Stimulated activated CD4-positive, alpha-beta T cell treated with anti-CD3 and anti-CD28 coated beads, TNF-alpha, amount 100 ng/mL, for 24 hours (primary cell): ENCODE measurements at regions not wholly inside any gene's neighbourhood (a gene's known extent, or its start where the extent isn't known, plus 50 kb on each side); places are given as distances from the start of the nearest gene placed in this dataset.

Source experiments
- DNase-seq, 3 experiments: peaks; one replicate each; pipeline ENCODE4 v3.0.0-alpha.2; 2020; ENCODE audit warnings: low read depth in 3 of 3

DNA sequence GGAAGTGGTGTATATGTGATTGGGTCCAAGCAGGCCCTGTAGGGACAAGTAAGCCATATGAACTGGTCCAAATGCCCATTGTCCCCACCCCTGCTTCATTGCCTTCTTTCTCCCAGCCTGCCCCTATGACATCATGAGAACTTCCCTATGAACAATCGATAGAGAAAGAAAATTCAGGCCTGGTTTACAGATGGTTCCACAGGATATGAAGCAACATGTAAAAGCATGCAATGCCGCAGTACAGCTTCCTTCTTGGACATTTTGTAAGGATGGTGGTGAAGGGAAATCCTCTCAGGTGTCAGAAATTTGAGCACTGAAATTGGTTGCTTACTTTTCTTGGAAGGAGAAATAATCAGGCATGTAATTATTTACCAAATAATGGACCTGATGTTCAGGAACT is 581.7 kb downstream of the MRPL39 start:
- no peak for DNase-seq

DNA sequence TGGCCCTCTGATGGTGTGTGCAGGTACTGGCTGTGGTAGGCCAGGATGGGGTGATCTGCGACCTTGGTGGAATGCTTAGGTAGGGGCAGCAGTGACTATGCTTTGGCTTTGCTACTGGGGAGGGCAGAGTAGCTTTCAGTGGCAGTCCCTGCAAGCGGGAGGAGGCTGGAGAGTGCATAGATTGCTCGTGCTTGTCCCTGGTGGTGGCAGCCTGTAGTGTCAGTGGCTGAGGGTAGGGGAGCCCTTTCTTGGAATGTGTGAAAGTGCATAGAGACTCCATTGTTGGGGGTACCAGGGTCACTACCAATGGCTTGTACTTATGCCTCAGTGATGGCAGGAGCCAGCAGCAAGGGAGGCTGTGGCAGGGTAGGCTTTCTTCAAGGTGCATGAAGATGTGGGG is 582.6 kb downstream of the MRPL39 start:
- no peak for DNase-seq

DNA sequence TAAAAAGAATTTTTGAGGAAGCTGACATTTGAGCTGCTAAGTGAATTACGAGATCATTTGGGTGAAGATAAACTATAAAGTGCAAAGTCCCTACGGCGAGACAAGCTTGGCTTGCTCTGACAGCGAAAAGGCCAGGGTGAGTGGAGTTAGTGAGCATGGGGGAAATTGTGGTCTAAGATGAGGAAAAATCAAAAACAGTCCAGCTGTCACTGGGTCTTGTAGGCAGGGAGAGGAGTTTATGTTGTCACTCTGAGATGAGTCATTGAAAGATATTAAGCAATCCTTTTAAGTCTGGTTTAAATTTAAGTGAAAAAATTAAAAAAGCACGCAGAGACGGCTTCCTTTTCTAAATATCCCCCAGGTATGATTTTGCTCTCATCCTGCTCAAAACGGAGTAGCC is 601.9 kb downstream of the MRPL39 start:
- no peak for DNase-seq

DNA sequence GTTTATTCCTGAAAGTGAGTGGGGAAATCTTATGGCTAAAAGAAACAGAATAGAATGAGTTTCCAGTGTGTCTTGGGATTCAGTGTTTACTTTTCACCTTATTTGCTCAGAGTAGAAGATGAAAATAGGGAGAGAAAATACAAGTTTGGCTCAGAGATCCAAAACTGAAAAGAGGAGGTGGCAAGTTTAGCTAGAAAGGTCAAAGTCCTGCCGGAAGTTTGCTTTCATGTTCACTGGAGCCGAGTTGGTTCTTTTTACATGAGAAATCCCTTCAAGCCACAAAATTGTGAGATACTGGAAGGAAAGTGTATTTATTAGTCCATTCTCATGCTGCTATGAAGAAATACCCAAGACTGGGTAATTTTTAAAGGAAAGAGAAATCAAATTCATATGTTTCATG is 604.6 kb downstream of the MRPL39 start:
- DNase-seq = no peak

DNA sequence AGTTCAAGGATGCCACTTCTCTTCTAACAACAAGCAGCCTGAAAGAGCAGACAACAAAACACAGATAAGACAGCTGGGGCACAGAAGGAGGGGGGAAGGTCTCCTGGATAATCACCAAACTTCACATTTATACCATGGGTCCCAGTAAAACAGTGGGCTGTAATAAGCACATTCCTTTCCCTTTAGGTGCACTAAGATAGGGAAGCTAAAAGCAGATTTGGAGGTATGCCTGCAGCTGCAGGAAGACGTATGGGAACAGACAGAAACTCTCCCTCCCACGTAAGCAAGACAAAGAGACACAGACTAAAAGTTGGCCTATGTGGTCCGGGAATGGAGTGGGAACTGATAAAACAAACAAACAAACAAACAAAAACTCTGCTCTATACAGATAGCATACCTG is 612.1 kb downstream of the MRPL39 start:
- no peak for DNase-seq

DNA sequence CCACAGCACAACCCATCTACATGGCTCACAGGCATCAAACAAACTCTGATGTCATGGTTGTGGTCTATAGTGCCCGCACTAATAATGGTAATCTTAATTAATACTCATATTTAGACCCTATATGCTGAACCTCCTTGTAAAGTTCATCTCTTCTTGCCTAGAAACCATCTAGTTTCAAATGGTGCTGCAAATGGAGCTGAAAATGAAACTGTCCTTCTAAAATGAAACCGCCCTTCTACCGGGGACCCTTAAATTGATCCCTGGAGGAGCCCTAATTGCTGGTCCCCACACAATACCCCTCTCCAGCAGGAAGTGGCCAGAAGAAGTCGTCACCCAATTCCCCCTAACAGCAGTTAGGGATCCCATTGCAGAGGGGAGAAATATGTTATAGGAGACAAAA is 612.6 kb downstream of the MRPL39 start:
- no peak for DNase-seq

DNA sequence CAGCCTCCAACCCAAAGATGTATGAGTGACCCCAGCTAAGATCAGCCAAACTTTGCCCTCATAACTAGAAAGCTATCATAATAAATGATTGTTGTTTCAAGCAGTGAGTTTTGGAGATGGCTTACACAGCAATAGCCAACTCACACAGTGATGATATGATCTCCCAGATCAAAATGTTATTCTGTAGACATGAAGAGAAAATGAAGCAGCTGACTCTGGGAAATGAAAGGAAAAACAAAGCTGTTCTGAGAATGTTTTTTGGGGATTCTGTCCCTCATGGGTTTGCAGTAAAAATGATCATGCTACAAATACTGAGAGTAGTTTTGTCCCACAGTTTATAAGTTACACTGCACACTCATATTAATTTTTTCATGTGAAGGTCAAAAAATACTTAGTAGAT is 617.8 kb downstream of the MRPL39 start:
- no peak for DNase-seq

DNA sequence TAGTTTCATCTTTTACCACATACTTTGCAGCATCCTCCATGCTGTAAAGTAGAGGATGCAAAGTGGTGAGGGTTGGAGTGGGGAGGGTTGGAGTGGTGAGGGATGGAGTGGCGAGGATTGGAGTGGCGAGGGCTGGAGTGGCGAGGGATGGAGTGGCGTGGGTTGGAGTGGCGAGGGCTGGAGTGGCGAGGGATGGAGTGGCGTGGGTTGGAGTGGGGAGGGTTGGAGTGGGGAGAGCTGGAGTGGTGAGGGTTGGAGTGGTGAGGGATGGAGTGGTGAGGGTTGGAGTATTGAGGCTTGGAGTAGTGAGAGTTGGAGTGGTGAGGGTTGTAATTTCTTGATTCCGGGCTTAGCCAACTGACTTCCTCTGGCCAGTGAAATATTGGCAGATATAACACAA is 618.3 kb downstream of the MRPL39 start:
- DNase-seq = no peak

DNA sequence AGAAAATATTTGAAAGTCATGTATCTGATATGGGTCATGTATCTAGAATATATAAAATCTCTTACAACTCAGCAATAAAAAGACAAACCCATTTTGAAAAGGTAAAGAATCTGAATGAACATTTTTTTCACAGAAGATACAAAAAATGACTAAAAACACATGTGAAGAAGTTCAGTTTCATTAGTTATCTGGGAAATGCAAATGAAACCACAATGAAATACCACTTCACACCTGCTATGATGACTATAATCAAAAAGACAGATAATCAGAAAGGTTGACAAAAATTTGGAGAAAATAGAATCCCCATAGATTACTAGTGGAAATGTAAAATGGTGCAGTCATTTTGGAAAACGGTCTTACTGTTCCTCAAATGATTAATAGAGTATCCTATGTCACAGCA is 631.0 kb downstream of the MRPL39 start:
- DNase-seq = no peak

DNA sequence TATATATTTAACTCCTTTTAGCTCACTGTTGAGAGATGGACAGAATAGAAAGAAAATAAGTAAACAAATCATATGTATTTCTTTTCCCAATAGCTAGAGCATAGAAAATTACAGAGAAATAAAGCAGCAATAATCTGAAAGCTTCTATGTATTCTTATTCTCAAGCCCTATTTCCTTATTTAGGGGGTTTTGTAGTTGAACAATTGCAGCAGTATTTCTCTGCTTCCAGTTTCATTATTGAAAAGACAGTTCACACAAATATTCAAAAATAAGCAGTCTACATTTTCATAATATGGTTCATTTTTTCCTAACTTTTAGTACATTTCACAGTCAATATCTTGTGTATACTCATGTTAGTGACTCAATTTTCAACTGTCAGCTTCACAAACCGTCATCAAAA is 638.2 kb downstream of the MRPL39 start:
- DNase-seq = no peak

DNA sequence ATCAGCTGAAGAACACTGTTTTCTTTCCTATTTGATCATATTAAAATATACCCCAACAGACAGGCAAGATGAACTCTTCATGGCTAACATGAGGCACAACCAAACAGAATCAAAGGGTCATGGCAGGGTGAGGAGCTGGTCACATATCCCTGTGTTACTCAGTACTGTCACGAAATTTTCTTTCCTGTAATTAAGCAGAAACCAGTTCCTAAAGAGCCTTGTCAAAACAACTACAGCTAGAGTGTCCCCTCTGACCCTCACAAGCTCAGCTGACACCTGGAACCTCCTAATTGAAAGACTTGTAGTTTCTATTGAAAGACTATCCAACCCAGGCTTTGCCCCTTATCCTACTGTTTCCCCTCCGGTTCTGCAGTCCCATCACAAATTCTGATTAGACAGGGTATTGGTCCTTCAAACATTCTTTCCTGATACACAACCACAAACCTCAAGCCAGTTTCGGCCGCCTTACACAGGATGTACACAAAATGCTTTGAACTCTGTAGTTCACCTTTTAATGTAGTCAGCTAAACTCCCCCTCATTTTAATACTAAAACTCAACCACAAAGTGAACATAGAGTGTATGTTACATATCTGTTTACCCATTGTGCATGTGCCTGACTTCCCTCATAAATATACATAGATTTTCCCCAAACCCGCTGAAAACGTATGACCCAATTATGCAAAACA is 651.9 kb downstream of the MRPL39 start:
- DNase-seq = no peak

DNA sequence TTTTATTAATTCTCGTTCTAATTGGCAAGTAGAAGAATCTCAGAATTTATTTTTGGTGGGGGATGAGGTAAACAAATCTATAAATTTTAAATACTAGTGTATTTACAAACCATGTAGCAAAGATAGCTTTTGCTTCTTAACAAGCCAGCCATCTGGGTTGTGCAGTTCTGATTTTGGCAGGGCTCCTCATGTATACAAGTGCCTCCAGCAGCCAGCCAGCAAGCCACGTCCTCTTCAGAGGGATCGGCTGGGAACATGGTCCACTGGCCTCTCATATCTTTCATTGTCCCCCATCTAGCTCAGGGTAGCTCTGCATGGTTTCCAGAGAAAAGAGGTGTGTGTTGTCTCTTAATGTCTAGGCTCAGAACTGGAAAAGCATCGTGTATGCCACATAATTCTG is 659.1 kb downstream of the MRPL39 start:
- no peak for DNase-seq

DNA sequence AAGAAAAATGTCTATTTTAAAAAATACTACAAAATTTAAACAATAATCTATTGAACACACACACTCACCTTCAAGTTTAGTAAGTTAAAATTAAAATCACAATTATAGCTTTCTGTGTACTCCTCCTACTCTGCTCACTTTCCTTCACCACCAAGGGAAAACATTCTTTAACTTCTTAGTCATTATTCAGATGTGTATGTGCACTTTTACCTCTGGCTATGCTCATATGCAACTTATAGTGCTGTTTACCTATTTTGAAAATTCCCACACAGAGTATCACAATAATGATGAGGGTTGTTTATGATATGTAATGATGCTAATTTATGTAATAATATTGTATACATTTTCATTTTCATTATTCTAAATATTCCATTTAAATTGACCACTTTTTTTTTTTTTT is 661.4 kb downstream of the MRPL39 start:
- no peak for DNase-seq

DNA sequence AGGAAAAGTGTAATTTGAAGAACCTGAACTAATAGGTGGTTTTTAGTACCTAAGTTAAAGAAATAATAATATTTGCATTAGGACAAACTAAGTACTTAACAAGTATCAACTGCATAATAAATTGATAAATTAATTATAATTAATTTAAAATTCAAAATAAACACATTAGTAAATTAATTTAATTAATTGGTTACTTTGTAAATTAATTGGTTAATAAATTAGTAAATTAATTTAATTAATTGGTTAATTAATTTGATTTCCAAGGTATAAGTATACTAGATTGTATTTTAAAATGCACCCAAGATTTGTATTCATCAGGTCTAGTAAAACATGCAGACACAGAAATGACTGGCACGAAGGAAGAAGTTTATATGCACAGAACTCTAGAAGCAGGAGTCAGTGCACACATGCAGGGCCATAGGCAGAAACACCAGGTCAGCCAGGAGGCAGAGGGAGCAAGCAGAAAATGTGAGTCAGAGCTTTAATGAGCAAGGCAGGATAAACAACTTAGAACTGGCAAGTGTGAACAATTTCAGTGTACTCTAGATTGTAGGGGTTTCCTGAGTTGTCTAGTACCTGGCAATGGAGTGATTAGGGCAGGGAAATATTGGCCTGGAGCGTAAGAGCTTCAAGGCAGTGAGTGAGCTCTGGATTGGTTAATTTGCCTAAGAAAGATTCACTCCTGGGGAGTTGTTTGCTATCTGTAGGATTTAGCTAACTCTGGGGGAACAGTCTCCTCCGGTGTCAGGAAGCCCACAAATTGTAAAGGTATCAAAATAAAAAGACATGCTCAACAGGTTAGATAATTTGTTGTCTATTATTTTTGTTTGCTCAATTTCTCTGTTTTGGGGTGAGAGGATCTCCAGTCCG is 665.7 kb downstream of the MRPL39 start:
- DNase-seq = no peak

DNA sequence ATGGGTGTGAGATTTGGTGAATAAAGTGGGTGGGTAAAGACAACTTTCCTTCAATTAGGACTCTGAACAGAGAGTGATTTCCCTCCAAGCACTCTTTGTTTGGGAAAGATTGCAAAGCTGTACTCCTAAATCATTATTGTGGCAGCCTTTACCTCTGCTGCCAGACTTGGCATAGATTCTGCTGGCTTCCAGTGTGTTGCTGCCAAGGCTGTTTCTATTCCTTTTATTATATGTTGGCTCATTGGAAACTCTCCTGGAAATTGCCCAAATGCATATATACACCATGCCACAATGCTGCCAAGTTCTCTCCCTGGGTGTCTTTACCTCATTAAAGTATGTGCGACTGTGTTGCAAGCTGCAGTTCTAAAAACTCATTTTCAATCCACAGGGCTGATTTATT is 668.0 kb downstream of the MRPL39 start:
- no peak for DNase-seq

DNA sequence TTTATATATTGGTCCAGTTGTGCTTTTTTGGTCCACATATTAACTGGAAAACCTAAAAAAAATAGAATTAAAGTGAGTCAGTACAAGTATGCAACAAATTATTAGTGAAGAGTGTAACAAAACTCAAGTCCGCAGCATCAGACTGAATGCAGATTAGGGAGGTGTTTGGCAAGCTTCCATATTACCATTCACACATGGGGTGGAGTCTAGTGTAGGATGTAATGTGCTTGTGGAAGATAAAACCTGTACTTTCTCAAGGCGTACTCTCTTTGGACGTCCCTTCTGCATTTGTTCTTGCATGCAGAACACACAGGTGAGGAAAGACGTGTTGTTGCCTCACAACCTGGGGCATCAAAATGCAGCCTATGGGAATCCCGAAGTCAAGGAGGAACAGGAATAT is 668.7 kb downstream of the MRPL39 start:
- no peak for DNase-seq

DNA sequence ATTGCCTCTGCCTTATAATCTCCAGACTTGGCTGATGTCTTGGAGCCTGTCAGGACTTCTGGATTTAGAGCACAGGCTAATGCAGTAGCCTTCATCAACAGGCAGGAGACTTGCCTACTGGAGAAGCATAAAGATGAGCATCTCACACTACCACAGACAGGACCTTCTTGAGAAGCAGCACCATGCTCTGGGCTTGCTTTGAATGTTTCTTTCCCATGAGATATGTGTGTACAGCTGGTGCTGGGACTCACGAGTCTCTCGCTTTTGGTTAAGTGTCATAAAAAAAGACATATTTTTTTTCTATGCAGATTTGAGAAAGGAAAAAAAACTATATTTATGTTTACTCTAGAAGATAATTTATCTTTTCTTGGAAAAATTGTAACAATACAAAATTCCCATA is 671.3 kb downstream of the MRPL39 start:
- DNase-seq = no peak

DNA sequence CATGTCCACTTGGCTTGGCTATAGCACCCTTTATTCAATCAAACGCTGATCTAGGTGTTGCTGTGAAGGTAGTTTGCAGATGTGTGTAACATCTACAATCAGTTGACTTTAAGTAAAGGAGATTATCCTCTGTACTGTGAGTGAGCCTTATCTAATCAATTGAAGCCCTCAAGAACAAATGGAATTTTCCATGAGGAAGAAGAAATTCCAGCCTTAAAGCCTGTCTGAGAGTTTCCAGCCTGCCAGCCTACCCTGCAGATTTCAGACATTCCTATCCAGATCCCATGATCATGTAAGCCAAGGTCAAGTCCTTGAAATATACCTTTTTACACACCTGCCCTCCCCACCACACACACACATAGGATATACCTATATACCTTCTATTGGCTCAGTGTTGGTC is 696.7 kb downstream of the MRPL39 start:
- no peak for DNase-seq

DNA sequence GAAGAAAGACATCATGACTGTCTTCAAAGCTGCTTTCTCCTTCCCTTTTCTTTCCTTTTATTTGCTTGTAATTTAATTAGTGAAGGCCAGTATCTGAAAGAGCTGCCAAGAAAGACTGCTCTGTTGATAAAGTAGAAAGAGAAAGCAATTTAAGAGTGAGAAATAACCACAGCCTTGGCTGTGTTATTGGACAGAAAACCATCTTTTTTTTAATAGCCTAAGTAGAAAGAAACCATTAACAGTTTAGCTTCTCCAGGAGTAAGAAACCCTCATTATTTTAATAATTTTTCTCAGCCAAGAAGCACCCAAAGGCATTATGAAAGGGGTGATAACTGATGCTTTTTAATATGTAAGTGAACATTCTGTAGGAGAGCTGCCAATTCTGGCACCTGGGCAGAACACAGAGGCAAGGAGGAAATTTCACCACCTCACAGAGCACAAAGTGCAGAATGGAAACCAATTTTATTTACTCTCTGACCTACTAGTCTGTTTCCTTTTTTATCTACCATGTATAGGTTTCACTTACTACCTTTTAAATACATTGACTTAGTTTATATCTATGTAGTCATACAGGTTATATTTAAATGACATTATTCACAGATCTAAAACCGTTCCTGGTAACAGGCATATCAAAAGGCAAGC is 703.2 kb downstream of the MRPL39 start:
- DNase-seq = no peak

DNA sequence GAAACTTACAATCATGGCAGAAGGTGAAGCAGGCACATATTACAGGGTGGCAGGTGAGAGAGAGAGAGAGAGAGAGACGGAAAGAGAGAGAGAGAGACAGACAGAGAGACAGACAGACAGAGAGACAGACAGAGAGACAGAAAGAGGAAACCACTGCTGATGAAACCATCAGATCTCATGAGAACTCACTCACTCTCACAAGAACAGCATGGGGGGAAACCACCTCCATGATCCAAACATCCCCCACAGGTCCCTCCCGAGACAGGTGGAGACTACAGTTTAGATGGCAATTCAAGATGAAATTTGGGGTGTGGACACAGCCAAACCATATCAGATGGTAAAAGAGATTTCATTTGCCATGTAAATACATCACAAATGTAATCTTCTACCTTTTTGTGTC is 708.1 kb downstream of the MRPL39 start:
- DNase-seq = no peak

DNA sequence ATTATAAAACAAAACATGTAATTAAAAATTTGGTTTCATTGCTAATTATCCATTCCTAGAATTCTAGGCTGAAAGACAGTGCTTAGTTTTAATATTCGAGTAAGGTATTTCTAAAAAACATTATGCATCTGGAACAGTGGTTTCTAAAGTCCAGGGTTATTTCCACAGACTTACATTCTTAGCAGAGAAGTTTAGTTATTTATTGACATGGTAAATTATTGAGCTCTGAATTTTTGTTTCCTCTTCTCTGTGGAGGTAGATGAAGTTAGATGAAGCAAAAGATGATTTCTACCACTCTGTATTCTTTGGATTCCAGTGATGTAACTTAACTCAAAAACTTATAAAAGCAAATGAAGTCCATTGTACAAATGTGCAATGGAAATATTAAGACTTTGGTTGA is 709.4 kb downstream of the MRPL39 start:
- no peak for DNase-seq

DNA sequence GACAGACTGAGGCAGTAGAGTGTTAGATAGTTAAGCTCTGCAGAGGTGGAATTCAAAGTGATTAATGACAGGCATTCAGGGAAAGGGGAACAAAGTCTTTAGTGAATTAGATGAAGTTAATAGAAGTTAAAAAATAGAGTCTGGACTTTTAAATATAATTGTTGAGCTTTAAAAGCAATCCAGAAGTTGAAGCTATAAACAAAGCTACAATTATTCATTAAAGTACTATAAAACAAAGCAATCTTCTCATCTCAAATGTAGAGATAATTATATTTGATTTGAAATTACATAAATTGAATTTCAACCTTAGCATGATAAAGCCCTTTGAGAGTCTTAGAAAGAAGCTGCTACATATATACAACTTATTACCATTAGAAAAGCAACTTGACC is 710.6 kb downstream of the MRPL39 start:
- DNase-seq = no peak
